Activated T-cell treated with anti-CD3 and anti-CD28 coated beads for 4 hours (primary cell): ENCODE measurements at regions not wholly inside any gene's neighbourhood (a gene's known extent, or its start where the extent isn't known, plus 50 kb on each side); places are given as distances from the start of the nearest gene placed in this dataset.

ENCODE experiments used
- DNase-seq: peaks from one replicate; pipeline ENCODE4 v3.0.0-alpha.2; 2020

- DNase-seq, result no peak
These were observed 374.8 kb downstream of the SLC4A3 start for GRCh38 chr2:220002251-220002650.

GRCh38 chr2:220002699-220003098 lies 375.3 kb downstream of the SLC4A3 start:
- no peak for DNase-seq

DNA sequence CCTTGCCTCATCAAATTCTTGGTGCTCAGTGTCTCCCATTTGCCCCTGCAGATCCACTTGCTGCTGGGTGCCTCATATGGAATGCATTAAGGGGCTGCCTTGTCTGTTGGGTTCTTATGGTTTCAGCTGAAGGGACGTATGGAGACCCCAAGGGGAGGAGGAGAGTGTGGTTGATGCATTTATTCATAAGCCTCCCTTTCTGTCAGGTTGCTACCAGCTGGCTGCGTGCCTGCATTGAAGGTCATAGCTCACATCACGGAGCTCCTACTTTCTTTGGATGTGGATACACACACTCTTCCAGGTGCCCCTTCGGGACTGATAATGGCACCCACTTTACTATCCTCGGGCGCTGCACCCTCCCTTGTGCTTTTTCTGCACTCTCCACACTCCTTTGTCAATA lies 377.9 kb downstream of the SLC4A3 start:
- no peak for DNase-seq

- DNase-seq, result no peak
These were observed 378.8 kb downstream of the SLC4A3 start for GRCh38 chr2:220006152-220006621.

- no peak for DNase-seq
These were observed 384.4 kb downstream of the SLC4A3 start for GRCh38 chr2:220011859-220012258.

DNA sequence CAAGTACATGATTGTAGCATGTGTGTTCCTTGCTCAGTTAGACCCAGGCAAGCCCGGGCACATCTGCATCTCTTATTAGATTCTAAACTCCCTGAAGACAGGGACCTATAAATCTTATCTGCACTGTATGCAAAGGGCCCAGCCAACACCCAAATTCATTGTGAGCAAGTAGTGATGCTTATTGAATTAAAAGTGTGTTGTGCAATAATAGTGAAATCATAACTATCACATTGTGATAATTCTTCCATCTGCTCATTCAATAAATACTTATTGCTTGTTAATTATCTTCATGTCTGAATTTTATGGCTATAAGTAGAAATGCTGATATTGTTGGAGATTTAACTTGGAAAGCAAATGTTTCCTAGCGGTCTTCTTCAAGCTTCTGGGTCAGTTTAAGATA lies 387.5 kb downstream of the SLC4A3 start:
- DNase-seq, result no peak

DNA sequence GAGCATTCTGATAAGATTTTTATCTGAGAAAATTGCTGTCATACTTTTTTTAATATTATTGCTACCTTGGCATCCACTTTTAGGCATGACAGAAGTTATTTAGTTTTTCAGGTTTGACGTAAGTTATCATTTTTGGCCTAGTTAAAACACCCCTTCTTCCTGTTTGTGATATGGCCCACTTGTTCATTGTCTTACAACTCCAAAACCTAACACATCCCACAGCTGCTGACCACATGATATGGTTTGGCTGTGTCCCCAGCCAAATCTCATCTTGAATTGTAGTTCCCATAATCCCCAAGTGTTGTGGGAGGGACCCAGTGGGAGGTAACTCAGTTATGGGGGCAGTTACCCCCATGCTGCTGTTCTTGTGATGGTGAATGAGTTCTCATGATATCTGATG lies 388.1 kb downstream of the SLC4A3 start:
- no peak for DNase-seq

GRCh38 chr2:220025207-220025606 lies 397.8 kb downstream of the SLC4A3 start:
- DNase-seq, result no peak

- DNase-seq, result no peak
These were observed 401.6 kb downstream of the SLC4A3 start for GRCh38 chr2:220029013-220029412.

- DNase-seq, result no peak
These were observed 406.1 kb downstream of the SLC4A3 start for GRCh38 chr2:220033546-220033945.

- no peak for DNase-seq
These were observed 407.1 kb downstream of the SLC4A3 start for GRCh38 chr2:220034426-220035130.

- no peak for DNase-seq
These were observed 409.0 kb downstream of the SLC4A3 start for GRCh38 chr2:220036431-220036830.

DNA sequence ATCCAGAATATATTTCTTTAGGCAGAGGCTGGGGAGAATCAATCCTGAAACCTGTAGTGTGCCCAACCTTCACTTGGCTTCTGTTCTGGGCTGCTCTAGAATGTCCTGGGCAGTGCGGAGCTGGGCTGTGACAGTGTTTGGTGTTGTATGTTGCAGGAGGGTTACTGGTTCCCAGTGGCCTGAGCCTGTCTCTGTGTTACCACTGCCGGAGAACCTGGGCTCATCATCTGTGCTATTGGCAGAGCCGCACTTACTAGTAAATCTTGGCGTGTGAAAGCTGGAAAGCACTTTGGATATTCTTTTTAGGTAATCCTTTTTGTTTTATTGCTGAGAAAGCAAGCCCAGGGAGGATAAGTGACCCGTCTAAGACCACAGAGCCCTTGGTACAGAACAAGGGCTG lies 412.9 kb downstream of the SLC4A3 start:
- DNase-seq, result no peak

- DNase-seq, result no peak
These were observed 414.0 kb downstream of the SLC4A3 start for GRCh38 chr2:220041447-220041846.

GRCh38 chr2:220043155-220043989 lies 415.9 kb downstream of the SLC4A3 start:
- DNase-seq, result no peak

DNA sequence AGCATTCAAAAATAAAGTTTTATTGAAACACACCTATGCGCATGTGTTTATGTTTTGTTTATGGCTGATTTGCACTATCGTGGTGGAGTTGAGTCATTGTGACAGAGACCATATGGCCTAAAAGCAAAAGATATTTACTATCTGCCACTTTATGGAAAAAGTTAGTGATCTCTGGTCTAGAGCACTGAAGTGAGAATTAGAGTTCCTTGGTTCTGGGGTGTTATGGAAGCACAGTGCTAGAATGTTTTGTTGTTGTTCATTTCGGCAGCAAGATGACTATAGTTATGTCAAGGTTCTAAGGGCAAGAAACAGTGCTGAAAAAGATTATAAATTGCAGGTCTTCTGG lies 416.5 kb downstream of the SLC4A3 start:
- no peak for DNase-seq

DNA sequence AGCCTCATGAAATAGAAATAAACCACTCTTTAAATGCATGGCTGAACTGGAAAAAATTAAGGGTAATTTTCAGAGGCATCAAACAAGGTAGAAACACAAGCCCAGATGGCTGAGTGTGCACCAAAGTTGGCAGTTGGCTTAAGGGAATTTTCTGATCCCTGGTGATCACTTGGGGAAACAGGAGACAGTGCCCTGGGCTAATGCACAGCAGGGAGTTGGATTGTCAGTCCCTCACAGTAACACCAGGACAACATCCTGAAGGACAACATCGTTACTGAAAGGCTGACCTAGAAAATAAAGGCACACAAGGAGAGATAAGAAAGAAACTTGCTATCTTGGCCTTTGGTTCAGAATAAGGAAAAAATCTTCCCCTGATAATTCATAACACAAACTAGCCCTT lies 417.0 kb downstream of the SLC4A3 start:
- DNase-seq, result no peak

DNA sequence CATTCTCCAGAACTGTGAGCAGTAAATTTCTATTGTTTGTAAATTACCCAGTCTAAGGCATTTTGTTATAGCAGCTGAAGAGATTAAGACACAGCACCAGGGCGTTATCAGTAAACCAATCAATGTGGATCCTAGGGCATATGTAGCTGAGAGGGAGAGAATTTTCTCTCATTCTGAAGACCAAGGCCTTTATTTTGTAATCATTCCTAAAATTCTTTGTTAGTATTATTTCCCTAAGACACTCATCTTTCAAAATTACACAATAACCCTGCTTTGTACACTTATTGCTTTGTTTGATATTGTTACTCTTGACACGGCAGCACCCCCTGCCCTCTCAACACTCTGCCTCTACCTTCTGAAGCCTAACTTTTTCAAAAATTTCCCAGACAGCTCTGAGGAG lies 419.1 kb downstream of the SLC4A3 start:
- DNase-seq, result no peak

GRCh38 chr2:220051716-220052115 lies 424.3 kb downstream of the SLC4A3 start:
- DNase-seq, result no peak

- DNase-seq, result no peak
These were observed 426.5 kb downstream of the SLC4A3 start for GRCh38 chr2:220053919-220054318.

DNA sequence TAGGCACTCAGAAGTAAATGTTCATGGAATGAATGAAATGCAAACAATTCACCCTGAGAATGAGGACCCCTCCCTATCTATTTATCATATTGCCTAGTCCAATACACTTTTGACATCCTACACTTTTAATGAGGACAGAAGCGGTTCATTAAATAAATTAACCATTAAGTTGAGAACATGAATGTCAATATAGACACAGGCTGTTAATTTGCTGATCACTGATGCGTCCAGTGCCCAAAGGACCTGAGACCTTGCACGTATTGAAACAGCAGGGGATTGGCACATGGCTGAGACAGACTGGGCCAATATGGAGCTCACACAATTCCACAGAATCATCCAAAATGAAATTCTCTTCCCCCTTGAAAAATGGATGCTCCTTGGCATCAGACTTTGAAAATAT lies 430.0 kb downstream of the SLC4A3 start:
- no peak for DNase-seq

DNA sequence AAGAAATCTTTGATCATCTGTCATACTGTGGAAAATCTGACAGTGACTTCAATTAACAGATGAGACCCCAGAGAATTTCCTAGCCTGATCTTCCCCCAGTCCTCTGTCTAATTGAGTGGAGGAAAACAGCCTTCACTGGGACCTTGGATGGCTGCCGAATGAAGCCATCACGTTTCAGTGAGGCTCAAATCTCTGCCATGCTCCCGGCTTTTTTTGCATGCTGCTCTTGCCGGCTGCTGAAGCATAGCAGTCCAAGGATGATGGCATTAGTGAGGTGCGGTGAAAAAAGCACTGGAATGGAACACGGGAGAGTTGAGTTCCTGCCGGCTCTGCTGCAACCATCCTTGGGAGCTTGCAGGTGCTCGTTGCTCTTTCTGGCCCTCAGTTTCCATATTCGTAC lies 430.5 kb downstream of the SLC4A3 start:
- DNase-seq, result no peak

GRCh38 chr2:220064111-220065030 lies 436.9 kb downstream of the SLC4A3 start:
- no peak for DNase-seq
